Mammary epithelial cell (primary cell): ENCODE measurements at regions not wholly inside any gene's neighbourhood (a gene's known extent, or its start where the extent isn't known, plus 50 kb on each side); places are given as distances from the start of the nearest gene placed in this dataset.

Experiments used
- EZH2 ChIP-seq: IDR thresholded peaks from 2 replicates; pipeline ENCODE4 v1.6.1; 2012; ENCODE audit warnings: low read length, inconsistent platforms, borderline replicate concordance
- TF ChIP-seq, protein P1 (sequence below), 2 donors: IDR thresholded peaks in 1 of 2; conservative IDR thresholded peaks in 1 of 2; 2 replicates each; pipeline ENCODE4 v1.5.1; 2011 to 2012; ENCODE audit warnings: inconsistent platforms in 2 of 2, low read length in 2 of 2, mild to moderate bottlenecking in 2 of 2, control low read depth in 1 of 2, low read depth in 1 of 2; ENCODE audit not compliant: insufficient read depth in 1 of 2; ENCODE audit errors: extremely low read depth in 1 of 2

DNA sequence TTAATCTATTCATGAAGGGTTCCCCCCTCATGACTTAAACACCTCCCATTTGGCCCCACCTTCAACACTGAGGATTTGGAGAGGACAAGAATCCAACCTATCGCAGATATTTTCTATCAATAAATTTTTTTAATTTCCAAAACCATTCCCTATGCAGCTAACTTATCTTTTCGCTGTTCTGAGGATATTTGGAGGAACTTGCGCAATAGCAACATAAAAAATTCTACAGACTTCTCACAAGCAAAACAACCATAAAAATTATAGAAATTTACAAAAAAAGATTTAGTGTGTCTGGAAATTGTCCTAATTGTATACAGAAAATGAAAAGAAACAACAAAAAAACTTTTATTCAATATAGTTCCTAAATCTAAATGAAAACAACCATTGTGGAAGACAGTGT is 1472.7 kb upstream of the ZEB2 start:
- TF ChIP-seq, protein P1, sequence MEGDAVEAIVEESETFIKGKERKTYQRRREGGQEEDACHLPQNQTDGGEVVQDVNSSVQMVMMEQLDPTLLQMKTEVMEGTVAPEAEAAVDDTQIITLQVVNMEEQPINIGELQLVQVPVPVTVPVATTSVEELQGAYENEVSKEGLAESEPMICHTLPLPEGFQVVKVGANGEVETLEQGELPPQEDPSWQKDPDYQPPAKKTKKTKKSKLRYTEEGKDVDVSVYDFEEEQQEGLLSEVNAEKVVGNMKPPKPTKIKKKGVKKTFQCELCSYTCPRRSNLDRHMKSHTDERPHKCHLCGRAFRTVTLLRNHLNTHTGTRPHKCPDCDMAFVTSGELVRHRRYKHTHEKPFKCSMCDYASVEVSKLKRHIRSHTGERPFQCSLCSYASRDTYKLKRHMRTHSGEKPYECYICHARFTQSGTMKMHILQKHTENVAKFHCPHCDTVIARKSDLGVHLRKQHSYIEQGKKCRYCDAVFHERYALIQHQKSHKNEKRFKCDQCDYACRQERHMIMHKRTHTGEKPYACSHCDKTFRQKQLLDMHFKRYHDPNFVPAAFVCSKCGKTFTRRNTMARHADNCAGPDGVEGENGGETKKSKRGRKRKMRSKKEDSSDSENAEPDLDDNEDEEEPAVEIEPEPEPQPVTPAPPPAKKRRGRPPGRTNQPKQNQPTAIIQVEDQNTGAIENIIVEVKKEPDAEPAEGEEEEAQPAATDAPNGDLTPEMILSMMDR (conservative IDR thresholded peaks at IDR 0.05 in 1 of 2, IDR thresholded peaks at IDR 0.05 in 1 of 2; ENCODE audit: extremely low read depth in 1 of 2, insufficient read depth in 1 of 2, low read depth in 1 of 2, low read length in 2 of 2), result no peak
- no peak for TF ChIP-seq EZH2
